ENCODE measurements at regions not wholly inside any gene's neighbourhood (a gene's known extent, or its start where the extent isn't known, plus 50 kb on each side); places are given as distances from the start of the nearest gene placed in this dataset.

GRCh38 chr6:22024973-22025467 is 271.8 kb downstream of the PRL start:
- TF ChIP-seq CTCF (IDR thresholded peaks at IDR 0.05; ENCODE audit: low read length) (no peak), EZH2 (optimal IDR thresholded peaks at IDR 0.05; ENCODE audit: low read depth, low read length) (no peak), EZH2phosphoT487 (IDR thresholded peaks at IDR 0.05; ENCODE audit: low read length) (no peak)

All from MM.1S (cell line).